ENCODE measurements at regions not wholly inside any gene's neighbourhood (a gene's known extent, or its start where the extent isn't known, plus 50 kb on each side); places are given as distances from the start of the nearest gene placed in this dataset.

GRCh38 chr13:103983948-103984347 lies 917.7 kb upstream of the SLC10A2 start:
- no peak for TF ChIP-seq CTCF (IDR thresholded peaks at IDR 0.05; ENCODE audit: unreplicated experiment in 3 of 3)
- Mint-ChIP-seq H3K4me3 (no peak overlapping the region), H3K27ac (no peak overlapping the region), H3K27me3 (ENCODE audit: low read depth) (no peaks in the 10 kb centered on the region), H3K4me1 (peaks cover 2% of the 10 kb centered on the region), H3K9me3 (no peaks in the 10 kb centered on the region), H3K36me3 (ENCODE audit: low read depth) (no peaks in the 10 kb centered on the region)

- TF ChIP-seq CTCF (IDR thresholded peaks at IDR 0.05; ENCODE audit: unreplicated experiment in 3 of 3), result no peak
- Mint-ChIP-seq H3K9me3 (no peaks in the 10 kb centered on the region), H3K4me3 (no peak overlapping the region), H3K27me3 (ENCODE audit: low read depth) (no peaks in the 10 kb centered on the region), H3K27ac (peak overlapping the region; percentile 5 to 31 (median 23)), H3K4me1 (peaks cover 10% of the 10 kb centered on the region), H3K36me3 (ENCODE audit: low read depth) (no peaks in the 10 kb centered on the region)
Observed at GRCh38 chr13:103976371-103976770, 910.2 kb upstream of the SLC10A2 start.

GRCh38 chr13:103973740-103974139 lies 907.5 kb upstream of the SLC10A2 start:
- no peaks in the 10 kb centered on the region for H3K9me3 Mint-ChIP-seq
- peaks cover 6% of the 10 kb centered on the region for H3K4me1 Mint-ChIP-seq
- no peaks in the 10 kb centered on the region for H3K27me3 Mint-ChIP-seq (ENCODE audit: low read depth)
- no peak overlapping the region for H3K27ac Mint-ChIP-seq
- no peak for TF ChIP-seq CTCF (IDR thresholded peaks at IDR 0.05; ENCODE audit: unreplicated experiment in 3 of 3)
- no peaks in the 10 kb centered on the region for H3K36me3 Mint-ChIP-seq (ENCODE audit: low read depth)
- H3K4me3 Mint-ChIP-seq, result no peak overlapping the region

GRCh38 chr13:103969520-103970050 lies 903.4 kb upstream of the SLC10A2 start:
- TF ChIP-seq CTCF (IDR thresholded peaks at IDR 0.05; ENCODE audit: unreplicated experiment in 3 of 3), result no peak
- Mint-ChIP-seq H3K36me3 (ENCODE audit: low read depth) (no peaks in the 10 kb centered on the region), H3K27me3 (ENCODE audit: low read depth) (no peaks in the 10 kb centered on the region), H3K9me3 (no peaks in the 10 kb centered on the region), H3K27ac (no peak overlapping the region), H3K4me3 (no peak overlapping the region), H3K4me1 (no peaks in the 10 kb centered on the region)

- Mint-ChIP-seq H3K4me1 (no peaks in the 10 kb centered on the region), H3K36me3 (ENCODE audit: low read depth) (no peaks in the 10 kb centered on the region), H3K27me3 (ENCODE audit: low read depth) (no peaks in the 10 kb centered on the region), H3K27ac (no peak overlapping the region), H3K9me3 (no peaks in the 10 kb centered on the region), H3K4me3 (no peak overlapping the region)
- TF ChIP-seq CTCF (IDR thresholded peaks at IDR 0.05; ENCODE audit: unreplicated experiment in 3 of 3), result no peak
Observed at GRCh38 chr13:103965506-103966243, 899.5 kb upstream of the SLC10A2 start.

GRCh38 chr13:103961784-103962183 lies 895.6 kb upstream of the SLC10A2 start:
- H3K36me3 Mint-ChIP-seq (ENCODE audit: low read depth), result no peaks in the 10 kb centered on the region
- no peak overlapping the region for H3K4me3 Mint-ChIP-seq
- no peaks in the 10 kb centered on the region for H3K9me3 Mint-ChIP-seq
- no peaks in the 10 kb centered on the region for H3K4me1 Mint-ChIP-seq
- TF ChIP-seq CTCF (IDR thresholded peaks at IDR 0.05; ENCODE audit: unreplicated experiment in 3 of 3), result no peak
- no peak overlapping the region for H3K27ac Mint-ChIP-seq
- no peaks in the 10 kb centered on the region for H3K27me3 Mint-ChIP-seq (ENCODE audit: low read depth)
